Neuronal stem cell (in vitro differentiated cells): ENCODE measurements at regions not wholly inside any gene's neighbourhood (a gene's known extent, or its start where the extent isn't known, plus 50 kb on each side); places are given as distances from the start of the nearest gene placed in this dataset.

ENCODE experiments used
- DNase-seq: peaks from one replicate; pipeline ENCODE4 v3.0.0-alpha.2; 2013; ENCODE audit warnings: low spot score
- H2AFZ ChIP-seq: one replicate; pipeline ENCODE4 v1.6.1; 2013; ENCODE audit warnings: mild to moderate bottlenecking, low read length, inconsistent platforms
- H2AK5ac ChIP-seq: 2 replicates; pipeline ENCODE4 v1.6.1; 2013; ENCODE audit warnings: low read depth, mild to moderate bottlenecking, inconsistent platforms, low read length, moderate library complexity, mixed read lengths
- H2BK120ac ChIP-seq: 2 replicates; pipeline ENCODE4 v1.6.1; 2013; ENCODE audit warnings: low read depth, mild to moderate bottlenecking, inconsistent platforms, low read length, moderate library complexity, mixed read lengths
- H2BK12ac ChIP-seq: one replicate; pipeline ENCODE4 v1.6.1; 2013; ENCODE audit warnings: low read length, inconsistent platforms
- H2BK15ac ChIP-seq: 2 replicates; pipeline ENCODE4 v1.6.1; 2013; ENCODE audit warnings: mild to moderate bottlenecking, low read length, inconsistent platforms, mixed read lengths
- H2BK5ac ChIP-seq: one replicate; pipeline ENCODE4 v1.6.1; 2013; ENCODE audit warnings: inconsistent platforms, mild to moderate bottlenecking, low read length, moderate library complexity
- H3K14ac ChIP-seq: one replicate; pipeline ENCODE4 v1.6.1; 2013; ENCODE audit warnings: low read length, inconsistent platforms
- H3K18ac ChIP-seq: 2 replicates; pipeline ENCODE4 v1.6.1; 2013; ENCODE audit warnings: low read length, inconsistent platforms
- H3K23ac ChIP-seq: 2 replicates; pipeline ENCODE4 v1.6.1; 2013; ENCODE audit warnings: low read depth, mild to moderate bottlenecking, mixed read lengths, low read length, inconsistent platforms; ENCODE audit not compliant: poor library complexity
- H3K27ac ChIP-seq: replicated peaks from 3 replicates; pipeline ENCODE4 v1.5.1; 2013; ENCODE audit warnings: low read length, inconsistent platforms
- H3K27me3 ChIP-seq, 3 experiments: 2 replicates each; pipeline ENCODE4 v1.6.1; 2013; ENCODE audit warnings: low read length in 3 of 3, mild to moderate bottlenecking in 2 of 3, inconsistent platforms in 1 of 3, low read depth in 1 of 3, mixed read lengths in 1 of 3, moderate library complexity in 1 of 3; ENCODE audit not compliant: control insufficient read depth in 3 of 3, insufficient read depth in 3 of 3
- H3K36me3 ChIP-seq, 2 donors: replicated peaks in 1 of 2; 2 replicates each; pipeline ENCODE4 v1.6.1; 2013; ENCODE audit warnings: low read length in 2 of 2; ENCODE audit not compliant: control insufficient read depth in 2 of 2, insufficient read depth in 2 of 2
- H3K4ac ChIP-seq: 2 replicates; pipeline ENCODE4 v1.6.1; 2013; ENCODE audit warnings: inconsistent platforms, mild to moderate bottlenecking, low read length, moderate library complexity
- H3K4me1 ChIP-seq, 2 donors: 1 replicate in 1 of 2; 2 replicates in 1 of 2; pipeline ENCODE4 v1.6.1; 2013; ENCODE audit warnings: low read length in 2 of 2, low read depth in 1 of 2; ENCODE audit not compliant: control insufficient read depth in 2 of 2, insufficient read depth in 1 of 2
- H3K4me2 ChIP-seq: one replicate; pipeline ENCODE4 v1.6.1; 2013; ENCODE audit warnings: mild to moderate bottlenecking, low read length, inconsistent platforms; ENCODE audit not compliant: insufficient read depth, poor library complexity, severe bottlenecking
- H3K4me3 ChIP-seq, 2 donors: 2 replicates each; pipeline ENCODE4 v1.5.1; 2013; ENCODE audit warnings: low read length in 2 of 2, mild to moderate bottlenecking in 2 of 2, inconsistent platforms in 1 of 2, moderate library complexity in 1 of 2
- H3K79me1 ChIP-seq: one replicate; pipeline ENCODE4 v1.6.1; 2013; ENCODE audit warnings: low read depth, mild to moderate bottlenecking, inconsistent platforms, low read length, moderate library complexity
- H3K9ac ChIP-seq: one replicate; pipeline ENCODE4 v1.6.1; 2013; ENCODE audit warnings: mild to moderate bottlenecking, low read depth, low read length, inconsistent platforms; ENCODE audit not compliant: poor library complexity
- H3K9me3 ChIP-seq, 2 donors: replicated peaks in 1 of 2; 2 replicates each; pipeline versions ENCODE3 to v1.6.1; 2013; ENCODE audit warnings: low read length in 2 of 2, mild to moderate bottlenecking in 2 of 2, inconsistent platforms in 1 of 2, low read depth in 1 of 2, mixed read lengths in 1 of 2, moderate library complexity in 1 of 2; ENCODE audit not compliant: control insufficient read depth in 2 of 2, insufficient read depth in 1 of 2
- H4K8ac ChIP-seq: one replicate; pipeline ENCODE4 v1.6.1; 2013; ENCODE audit warnings: low read depth, mild to moderate bottlenecking, inconsistent platforms, low read length, moderate library complexity
- H4K91ac ChIP-seq: one replicate; pipeline ENCODE4 v1.6.1; 2013; ENCODE audit warnings: low read length, low read depth, mild to moderate bottlenecking, inconsistent platforms; ENCODE audit not compliant: poor library complexity
- WGBS, 2 donors: extraction: QIAGEN DNeasy Blood & Tissue Kit; methylation state at CpG; one replicate each; pipeline ENCODE4 v1.1.7; 2013; ENCODE audit warnings: missing lambda C conversion rate in 2 of 2, mixed read lengths in 1 of 2; ENCODE audit not compliant: insufficient read length in 2 of 2, insufficient replicate concordance in 1 of 2; ENCODE audit errors: extremely low coverage in 2 of 2; 5-methylcytosine and 5-hydroxymethylcytosine counted together

DNA sequence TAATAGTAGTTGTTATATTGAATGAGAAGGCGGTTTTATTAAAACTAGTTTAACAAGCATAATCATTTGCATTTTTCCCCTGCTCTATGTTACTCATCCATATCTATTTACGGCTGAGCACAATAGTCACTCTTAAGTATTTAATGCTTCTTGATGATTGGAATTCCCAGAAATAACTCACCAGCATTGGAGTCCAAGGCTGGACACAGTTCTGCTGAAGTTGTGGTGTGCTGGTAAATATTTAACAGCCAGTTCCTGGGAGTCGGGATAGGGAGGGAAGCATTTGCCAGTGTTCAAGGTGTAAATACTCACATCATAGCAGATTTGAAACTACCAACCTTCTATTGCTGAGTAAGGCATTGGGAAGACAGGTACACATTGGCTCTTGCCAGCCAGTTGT, 315.1 kb downstream of the MTX2 start:
- Histone ChIP-seq H3K4me3 (no peak overlapping the region), H2BK120ac (no peak overlapping the region), H2BK5ac (no peak overlapping the region), H3K4ac (no peak overlapping the region), H4K91ac (no peak overlapping the region), H3K14ac (no peak overlapping the region), H3K18ac (no peak overlapping the region), H3K4me1 (peaks cover 0 to 25% of the 10 kb centered on the region in 2 donors), H3K79me1 (no peaks in the 10 kb centered on the region), H2BK12ac (no peak overlapping the region), H3K23ac (no peak overlapping the region), H2AFZ (no peak overlapping the region), H3K4me2 (no peak overlapping the region), H3K9ac (no peak overlapping the region), H4K8ac (no peak overlapping the region), H3K27ac (no peak overlapping the region), H3K36me3 (no peaks in the 10 kb centered on the region), H3K9me3 (no peaks in the 10 kb centered on the region), H3K27me3 (no peaks in the 10 kb centered on the region), H2BK15ac (no peak overlapping the region), H2AK5ac (no peak overlapping the region)
- no peak for DNase-seq
- WGBS, 2 donors = no CpG with 5 or more reads among the region's 3 CpGs

DNA sequence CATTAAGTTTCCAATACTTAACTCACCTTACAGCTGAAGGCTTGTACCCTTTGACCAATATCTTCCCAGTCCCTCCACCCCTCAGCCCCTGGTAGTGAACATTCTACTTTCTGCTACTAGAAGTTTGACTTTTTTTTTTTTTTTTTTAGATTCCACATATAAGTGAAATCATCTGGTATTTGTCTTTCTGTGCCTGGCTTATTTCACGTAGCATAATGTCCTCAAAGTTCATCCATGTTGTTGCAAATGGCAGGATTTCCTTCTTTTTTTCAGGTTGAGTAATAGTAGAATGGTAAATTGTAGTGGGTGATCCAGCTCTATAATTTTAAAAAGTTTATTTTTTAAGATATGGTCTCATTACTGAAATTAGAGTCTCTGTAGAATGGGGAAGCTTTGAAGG, 316.0 kb downstream of the MTX2 start:
- no peak overlapping the region for H3K14ac ChIP-seq
- no peaks in the 10 kb centered on the region for H3K36me3 ChIP-seq
- H3K27me3 ChIP-seq = no peaks in the 10 kb centered on the region
- no peak overlapping the region for H4K8ac ChIP-seq
- no peak for DNase-seq
- no peak overlapping the region for H2BK120ac ChIP-seq
- no peak overlapping the region for H3K18ac ChIP-seq
- H3K23ac ChIP-seq = no peak overlapping the region
- H3K4me1 ChIP-seq = peaks cover 0 to 25% of the 10 kb centered on the region in 2 donors
- no peak overlapping the region for H3K4me2 ChIP-seq
- no peak overlapping the region for H2BK12ac ChIP-seq
- no peak overlapping the region for H2AFZ ChIP-seq
- H3K4me3 ChIP-seq = no peak overlapping the region
- no peak overlapping the region for H3K9ac ChIP-seq
- H2AK5ac ChIP-seq = no peak overlapping the region
- no CpG with 5 or more reads among the region's 1 CpG for WGBS, 2 donors
- no peaks in the 10 kb centered on the region for H3K79me1 ChIP-seq
- no peaks in the 10 kb centered on the region for H3K9me3 ChIP-seq
- H2BK15ac ChIP-seq = no peak overlapping the region
- no peak overlapping the region for H3K27ac ChIP-seq
- H2BK5ac ChIP-seq = no peak overlapping the region
- no peak overlapping the region for H3K4ac ChIP-seq
- H4K91ac ChIP-seq = no peak overlapping the region

DNA sequence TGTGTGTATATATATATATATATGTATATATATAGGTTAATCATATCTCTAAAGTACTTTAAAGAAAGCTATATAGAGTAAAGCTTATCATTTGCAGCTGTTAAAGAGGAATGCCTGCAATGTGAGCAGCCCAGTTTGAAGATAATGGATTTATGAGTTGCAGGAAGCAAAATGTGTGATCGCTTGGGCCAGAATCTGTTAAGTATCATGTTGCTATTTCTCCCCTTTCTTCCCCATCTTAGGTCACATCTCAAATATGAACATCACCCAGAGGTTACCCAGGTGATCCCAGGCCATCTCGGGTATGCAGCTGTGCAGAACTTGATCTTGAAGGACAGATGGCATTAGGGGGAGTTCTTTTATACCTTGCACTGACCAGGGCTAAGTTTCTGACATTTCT, 316.5 kb downstream of the MTX2 start:
- no peak overlapping the region for H2BK120ac ChIP-seq
- WGBS, 2 donors = no CpG with 5 or more reads among the region's 2 CpGs
- H4K91ac ChIP-seq = no peak overlapping the region
- no peak overlapping the region for H3K4me2 ChIP-seq
- no peak overlapping the region for H2AK5ac ChIP-seq
- H3K23ac ChIP-seq = no peak overlapping the region
- H3K4me3 ChIP-seq = no peak overlapping the region
- no peak overlapping the region for H3K27ac ChIP-seq
- no peak overlapping the region for H4K8ac ChIP-seq
- H3K14ac ChIP-seq = no peak overlapping the region
- no peak overlapping the region for H3K4ac ChIP-seq
- peaks cover 0 to 25% of the 10 kb centered on the region in 2 donors for H3K4me1 ChIP-seq
- no peak overlapping the region for H2BK5ac ChIP-seq
- no peak overlapping the region for H2AFZ ChIP-seq
- H3K79me1 ChIP-seq = no peaks in the 10 kb centered on the region
- no peak overlapping the region for H2BK12ac ChIP-seq
- H3K9ac ChIP-seq = no peak overlapping the region
- no peak for DNase-seq
- H3K18ac ChIP-seq = no peak overlapping the region
- no peaks in the 10 kb centered on the region for H3K9me3 ChIP-seq
- H3K27me3 ChIP-seq = no peaks in the 10 kb centered on the region
- no peaks in the 10 kb centered on the region for H3K36me3 ChIP-seq
- H2BK15ac ChIP-seq = no peak overlapping the region

DNA sequence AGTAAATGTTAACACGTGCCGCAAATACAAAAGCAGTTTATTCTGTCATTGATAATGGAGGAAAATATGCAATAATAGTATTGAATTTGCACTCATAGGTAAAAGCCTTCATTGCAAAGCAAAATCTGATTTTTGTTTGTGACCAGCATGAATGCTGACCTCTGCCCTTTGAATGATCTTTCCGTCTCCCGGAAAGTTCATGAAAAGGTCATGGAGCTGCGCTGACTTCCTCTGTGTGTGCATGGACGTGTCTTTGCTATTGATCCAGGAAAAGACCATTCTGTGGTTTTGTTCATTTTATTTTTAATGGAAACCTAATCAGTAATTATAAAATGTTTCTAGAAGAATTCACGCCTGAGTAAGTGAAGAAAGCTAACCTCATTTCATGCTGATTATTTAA, 320.0 kb downstream of the MTX2 start:
- no peak overlapping the region for H4K91ac ChIP-seq
- H3K27me3 ChIP-seq = no peaks in the 10 kb centered on the region
- H3K4me2 ChIP-seq = no peak overlapping the region
- no peak overlapping the region for H3K27ac ChIP-seq
- H3K36me3 ChIP-seq = no peaks in the 10 kb centered on the region
- no peak overlapping the region for H2BK15ac ChIP-seq
- no peak overlapping the region for H3K4ac ChIP-seq
- no peaks in the 10 kb centered on the region for H3K9me3 ChIP-seq
- no peak overlapping the region for H3K23ac ChIP-seq
- H3K14ac ChIP-seq = no peak overlapping the region
- H3K18ac ChIP-seq = no peak overlapping the region
- H2BK120ac ChIP-seq = no peak overlapping the region
- H3K4me3 ChIP-seq = no peak overlapping the region
- no peaks in the 10 kb centered on the region for H3K79me1 ChIP-seq
- H2AK5ac ChIP-seq = no peak overlapping the region
- no peak for DNase-seq
- peaks cover 0 to 17% of the 10 kb centered on the region in 2 donors for H3K4me1 ChIP-seq
- no peak overlapping the region for H2BK5ac ChIP-seq
- no peak overlapping the region for H3K9ac ChIP-seq
- no peak overlapping the region for H2AFZ ChIP-seq
- H2BK12ac ChIP-seq = no peak overlapping the region
- H4K8ac ChIP-seq = no peak overlapping the region
- WGBS, 2 donors = no CpG with 5 or more reads among the region's 7 CpGs
